Caki2 (cell line): ENCODE measurements at regions not wholly inside any gene's neighbourhood (a gene's known extent, or its start where the extent isn't known, plus 50 kb on each side); places are given as distances from the start of the nearest gene placed in this dataset.
"Not testable (repeated sequence)": the region's sequence is repeated elsewhere in the genome, so short reads cannot be mapped to it uniquely, and the experiment has no call there.

Source experiments
- DNase-seq: peaks from one replicate; pipeline ENCODE4 v3.0.0-alpha.2; 2015; ENCODE audit warnings: low read depth
- in situ Hi-C: cut with HindIII; loops from 2 replicates; pipeline ENCODE4 v1.10.0; 2016; ENCODE audit warnings: low sequenced_read_pairs, low pct_unique_long_range_greater_than_20kb, mixed read lengths

- DNase-seq, in situ Hi-C loops: not testable (repeated sequence)
These were observed 120.2 kb upstream of the ID2 start for GRCh38 chr2:8561692-8562091.

GRCh38 chr2:8563814-8564474 is 117.9 kb upstream of the ID2 start:
- no peak for DNase-seq
- in situ Hi-C loops: no loop called here

- DNase-seq: no peak
- in situ Hi-C loops: no loop called here
These were observed 117.4 kb upstream of the ID2 start for GRCh38 chr2:8564475-8564874.

- in situ Hi-C loops: no loop called here
- DNase-seq: no peak
These were observed 116.3 kb upstream of the ID2 start for GRCh38 chr2:8565399-8566154.

- in situ Hi-C loops: no loop called here
- no peak for DNase-seq
These were observed 115.6 kb upstream of the ID2 start for GRCh38 chr2:8566155-8566670.

GRCh38 chr2:8566774-8567468 is 114.9 kb upstream of the ID2 start:
- DNase-seq: no peak
- in situ Hi-C loops: no loop called here

- no peak for DNase-seq
- in situ Hi-C loops: no loop called here
These were observed 114.2 kb upstream of the ID2 start for GRCh38 chr2:8567469-8568260.

GRCh38 chr2:8568543-8569302 is 113.1 kb upstream of the ID2 start:
- in situ Hi-C loops: no loop called here

GRCh38 chr2:8569332-8569930 is 112.4 kb upstream of the ID2 start:
- DNase-seq: no peak
- in situ Hi-C loops: no loop called here

More at GRCh38 chr2:8568543-8569302, 113.1 kb upstream of the ID2 start:
- DNase-seq: no peak

GRCh38 chr2:8570637-8571036 is 111.2 kb upstream of the ID2 start:
- no peak for DNase-seq
- in situ Hi-C loops: no loop called here

- in situ Hi-C loops: no loop called here
These were observed 110.5 kb upstream of the ID2 start for GRCh38 chr2:8571301-8571791.

GRCh38 chr2:8571792-8572499 is 109.9 kb upstream of the ID2 start:
- in situ Hi-C loops: no loop called here
- DNase-seq: no peak

More at GRCh38 chr2:8571301-8571791, 110.5 kb upstream of the ID2 start:
- DNase-seq: no peak

- in situ Hi-C loops: no loop called here
- DNase-seq: no peak
These were observed 109.1 kb upstream of the ID2 start for GRCh38 chr2:8572712-8573233.

- no peak for DNase-seq
- in situ Hi-C loops: no loop called here
These were observed 108.5 kb upstream of the ID2 start for GRCh38 chr2:8573234-8573941.

- no peak for DNase-seq
- in situ Hi-C loops: no loop called here
These were observed 108.0 kb upstream of the ID2 start for GRCh38 chr2:8573942-8574195.
